ENCODE measurements at regions not wholly inside any gene's neighbourhood (a gene's known extent, or its start where the extent isn't known, plus 50 kb on each side); places are given as distances from the start of the nearest gene placed in this dataset.
"Not testable (repeated sequence)": the region's sequence is repeated elsewhere in the genome, so short reads cannot be mapped to it uniquely, and the experiment has no call there.

- no peak for DNase-seq (ENCODE audit: low read depth in 4 of 4, low spot score in 3 of 4)
Measured at GRCh38 chr5:126677121-126677520, 76.4 kb downstream of the PHAX start.

- DNase-seq (ENCODE audit: low read depth in 4 of 4, low spot score in 3 of 4): no peak
Measured at GRCh38 chr5:126680191-126680817, 79.6 kb downstream of the PHAX start.

- DNase-seq (ENCODE audit: low read depth in 4 of 4, low spot score in 3 of 4): not testable (repeated sequence)
Measured at GRCh38 chr5:126681314-126681713, 80.6 kb downstream of the PHAX start.

- DNase-seq (ENCODE audit: low read depth in 4 of 4, low spot score in 3 of 4): no peak
Measured at GRCh38 chr5:126681970-126682369, 81.2 kb downstream of the PHAX start.

GRCh38 chr5:126682856-126683255, 82.1 kb downstream of the PHAX start:
- no peak for DNase-seq (ENCODE audit: low read depth in 4 of 4, low spot score in 3 of 4)

- no peak for DNase-seq (ENCODE audit: low read depth in 4 of 4, low spot score in 3 of 4)
Measured at GRCh38 chr5:126683912-126684311, 83.2 kb downstream of the PHAX start.

- DNase-seq (ENCODE audit: low read depth in 4 of 4, low spot score in 3 of 4): not testable (repeated sequence)
Measured at GRCh38 chr5:126684656-126685442, 84.1 kb downstream of the PHAX start.

- DNase-seq (ENCODE audit: low read depth in 4 of 4, low spot score in 3 of 4): no peak
Measured at GRCh38 chr5:126686451-126687126, 85.8 kb downstream of the PHAX start.

GRCh38 chr5:126692971-126693370, 84.0 kb upstream of the LMNB1 start:
- DNase-seq (ENCODE audit: low read depth in 4 of 4, low spot score in 3 of 4): no peak

GRCh38 chr5:126693806-126694205, 83.1 kb upstream of the LMNB1 start:
- no peak for DNase-seq (ENCODE audit: low read depth in 4 of 4, low spot score in 3 of 4)

- DNase-seq (ENCODE audit: low read depth in 4 of 4, low spot score in 3 of 4): no peak
Measured at GRCh38 chr5:126694403-126694802, 82.5 kb upstream of the LMNB1 start.

GRCh38 chr5:126695091-126695490, 81.8 kb upstream of the LMNB1 start:
- DNase-seq (ENCODE audit: low read depth in 4 of 4, low spot score in 3 of 4): no peak

GRCh38 chr5:126707080-126707479, 69.9 kb upstream of the LMNB1 start:
- DNase-seq (ENCODE audit: low read depth in 4 of 4, low spot score in 3 of 4): no peak

GRCh38 chr5:126715765-126716164, 61.2 kb upstream of the LMNB1 start:
- DNase-seq (ENCODE audit: low read depth in 4 of 4, low spot score in 3 of 4): no peak

GRCh38 chr5:126716861-126717260, 60.1 kb upstream of the LMNB1 start:
- DNase-seq (ENCODE audit: low read depth in 4 of 4, low spot score in 3 of 4): no peak

GRCh38 chr5:126718236-126718868, 58.6 kb upstream of the LMNB1 start:
- peak in 1 of 4 donors; percentile 6 for DNase-seq (ENCODE audit: low read depth in 4 of 4, low spot score in 3 of 4)

- no peak for DNase-seq (ENCODE audit: low read depth in 4 of 4, low spot score in 3 of 4)
Measured at GRCh38 chr5:126720369-126720768, 56.6 kb upstream of the LMNB1 start.

GRCh38 chr5:126723643-126724042, 53.3 kb upstream of the LMNB1 start:
- no peak for DNase-seq (ENCODE audit: low read depth in 4 of 4, low spot score in 3 of 4)

All from left renal pelvis (tissue), 4 donors.